Breast epithelium (tissue), 3 donors: ENCODE measurements at regions not wholly inside any gene's neighbourhood (a gene's known extent, or its start where the extent isn't known, plus 50 kb on each side); places are given as distances from the start of the nearest gene placed in this dataset.

Experiments used
- POLR2A ChIP-seq: fragments of 450-650 bp; IDR thresholded peaks from one replicate; pipeline ENCODE4 v1.6.1; 2016; ENCODE audit warnings: antibody characterized with exemption, mild to moderate bottlenecking, moderate library complexity
- TF ChIP-seq, protein P1 (sequence below), 3 donors: fragments of 450-650 bp; IDR thresholded peaks; one replicate each; pipeline ENCODE4 v1.5.1; 2016 to 2017; ENCODE audit warnings: antibody characterized with exemption in 3 of 3, mild to moderate bottlenecking in 3 of 3, moderate library complexity in 3 of 3

DNA sequence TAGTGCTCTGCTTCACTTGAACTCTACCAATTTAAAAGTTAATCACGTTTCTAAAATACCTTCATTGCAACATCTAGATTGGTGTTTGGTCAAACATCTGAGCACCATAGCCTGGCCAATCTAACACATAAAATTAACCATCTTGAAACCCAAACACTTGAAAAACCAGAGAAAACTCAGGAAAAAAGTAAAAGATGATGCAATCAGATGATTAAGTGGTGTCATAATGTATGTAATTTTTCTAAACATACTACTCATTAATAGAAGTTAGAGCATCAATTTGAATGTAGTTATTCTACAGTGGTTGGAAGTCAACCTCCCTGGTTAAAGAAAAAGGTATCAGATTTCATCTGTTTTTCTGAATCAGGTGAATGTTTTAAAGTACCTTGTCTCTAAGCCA, 228.6 kb upstream of the ID4 start:
- no peak for TF ChIP-seq POLR2A
- TF ChIP-seq, protein P1, sequence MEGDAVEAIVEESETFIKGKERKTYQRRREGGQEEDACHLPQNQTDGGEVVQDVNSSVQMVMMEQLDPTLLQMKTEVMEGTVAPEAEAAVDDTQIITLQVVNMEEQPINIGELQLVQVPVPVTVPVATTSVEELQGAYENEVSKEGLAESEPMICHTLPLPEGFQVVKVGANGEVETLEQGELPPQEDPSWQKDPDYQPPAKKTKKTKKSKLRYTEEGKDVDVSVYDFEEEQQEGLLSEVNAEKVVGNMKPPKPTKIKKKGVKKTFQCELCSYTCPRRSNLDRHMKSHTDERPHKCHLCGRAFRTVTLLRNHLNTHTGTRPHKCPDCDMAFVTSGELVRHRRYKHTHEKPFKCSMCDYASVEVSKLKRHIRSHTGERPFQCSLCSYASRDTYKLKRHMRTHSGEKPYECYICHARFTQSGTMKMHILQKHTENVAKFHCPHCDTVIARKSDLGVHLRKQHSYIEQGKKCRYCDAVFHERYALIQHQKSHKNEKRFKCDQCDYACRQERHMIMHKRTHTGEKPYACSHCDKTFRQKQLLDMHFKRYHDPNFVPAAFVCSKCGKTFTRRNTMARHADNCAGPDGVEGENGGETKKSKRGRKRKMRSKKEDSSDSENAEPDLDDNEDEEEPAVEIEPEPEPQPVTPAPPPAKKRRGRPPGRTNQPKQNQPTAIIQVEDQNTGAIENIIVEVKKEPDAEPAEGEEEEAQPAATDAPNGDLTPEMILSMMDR (IDR thresholded peaks at IDR 0.05), result no peak
